Rectal smooth muscle tissue (tissue), 1 donor: ENCODE measurements at regions not wholly inside any gene's neighbourhood (a gene's known extent, or its start where the extent isn't known, plus 50 kb on each side); places are given as distances from the start of the nearest gene placed in this dataset.
"Not testable (repeated sequence)": the region's sequence is repeated elsewhere in the genome, so short reads cannot be mapped to it uniquely, and the experiment has no call there.

Source experiments
- H3K27ac ChIP-seq: one replicate; pipeline ENCODE4 v1.7.0; 2013; ENCODE audit warnings: low read depth, low read length, inconsistent platforms
- H3K27me3 ChIP-seq: one replicate; pipeline ENCODE4 v1.7.0; 2013; ENCODE audit warnings: low read length; ENCODE audit not compliant: control insufficient read depth, insufficient read depth
- H3K36me3 ChIP-seq: one replicate; pipeline ENCODE4 v1.7.0; 2013; ENCODE audit warnings: low read length; ENCODE audit not compliant: control insufficient read depth, insufficient read depth
- H3K4me1 ChIP-seq: one replicate; pipeline ENCODE4 v1.7.0; 2013; ENCODE audit warnings: low read length; ENCODE audit not compliant: control insufficient read depth, insufficient read depth
- H3K4me3 ChIP-seq: one replicate; pipeline ENCODE4 v1.7.0; 2013; ENCODE audit warnings: low read length
- H3K9ac ChIP-seq: one replicate; pipeline ENCODE4 v1.7.0; 2013; ENCODE audit warnings: low read length

GRCh38 chr6:16055852-16056251 is 73.0 kb upstream of the MYLIP start:
- Histone ChIP-seq H3K4me1 (peaks cover 4% of the 10 kb centered on the region), H3K4me3 (no peak overlapping the region), H3K36me3 (no peaks in the 10 kb centered on the region), H3K9ac (no peak overlapping the region), H3K27me3 (no peaks in the 10 kb centered on the region), H3K27ac (no peak overlapping the region)

- Histone ChIP-seq H3K27me3 (no peaks in the 10 kb centered on the region), H3K36me3 (no peaks in the 10 kb centered on the region), H3K9ac (no peak overlapping the region), H3K4me1 (no peaks in the 10 kb centered on the region), H3K4me3 (no peak overlapping the region), H3K27ac (no peak overlapping the region)
These were observed 79.7 kb upstream of the MYLIP start for GRCh38 chr6:16049168-16049567.

GRCh38 chr6:16048221-16048620 is 80.7 kb upstream of the MYLIP start:
- Histone ChIP-seq H3K9ac (no peak overlapping the region), H3K27ac (no peak overlapping the region), H3K36me3 (no peaks in the 10 kb centered on the region), H3K27me3 (no peaks in the 10 kb centered on the region), H3K4me1 (no peaks in the 10 kb centered on the region), H3K4me3 (no peak overlapping the region)

- Histone ChIP-seq H3K4me3 (no peak overlapping the region), H3K27ac (no peak overlapping the region), H3K4me1 (no peaks in the 10 kb centered on the region), H3K36me3 (no peaks in the 10 kb centered on the region), H3K9ac (no peak overlapping the region), H3K27me3 (no peaks in the 10 kb centered on the region)
These were observed 81.4 kb upstream of the MYLIP start for GRCh38 chr6:16047435-16047990.

- Histone ChIP-seq H3K36me3 (no peaks in the 10 kb centered on the region), H3K4me1 (no peaks in the 10 kb centered on the region), H3K4me3 (no peak overlapping the region)
These were observed 83.6 kb upstream of the MYLIP start for GRCh38 chr6:16045238-16045637.

GRCh38 chr6:16044211-16044643 is 84.7 kb upstream of the MYLIP start:
- H3K36me3 ChIP-seq, result no peaks in the 10 kb centered on the region
- H3K4me3 ChIP-seq, result no peak overlapping the region

More at GRCh38 chr6:16045238-16045637, 83.6 kb upstream of the MYLIP start:
- Histone ChIP-seq H3K27ac (no peak overlapping the region), H3K9ac (no peak overlapping the region), H3K27me3 (no peaks in the 10 kb centered on the region)

GRCh38 chr6:16043171-16044135 is 85.4 kb upstream of the MYLIP start:
- Histone ChIP-seq H3K4me3 (no peak overlapping the region), H3K9ac (no peak overlapping the region), H3K27ac (no peak overlapping the region), H3K4me1 (no peaks in the 10 kb centered on the region), H3K27me3 (no peaks in the 10 kb centered on the region), H3K36me3 (no peaks in the 10 kb centered on the region)

More at GRCh38 chr6:16044211-16044643, 84.7 kb upstream of the MYLIP start:
- Histone ChIP-seq H3K4me1 (no peaks in the 10 kb centered on the region), H3K27ac (no peak overlapping the region), H3K9ac (no peak overlapping the region), H3K27me3 (no peaks in the 10 kb centered on the region)

GRCh38 chr6:16042751-16043150 is 86.1 kb upstream of the MYLIP start:
- Histone ChIP-seq H3K9ac (no peak overlapping the region), H3K4me3 (no peak overlapping the region), H3K36me3 (no peaks in the 10 kb centered on the region), H3K27ac (no peak overlapping the region), H3K27me3 (no peaks in the 10 kb centered on the region), H3K4me1 (no peaks in the 10 kb centered on the region)

GRCh38 chr6:16041327-16041726 is 87.6 kb upstream of the MYLIP start:
- Histone ChIP-seq H3K27me3 (no peaks in the 10 kb centered on the region), H3K9ac (no peak overlapping the region), H3K4me1 (no peaks in the 10 kb centered on the region), H3K4me3 (no peak overlapping the region), H3K36me3 (no peaks in the 10 kb centered on the region), H3K27ac (no peak overlapping the region)

- H3K9ac ChIP-seq, result no peak overlapping the region
- no peak overlapping the region for H3K4me3 ChIP-seq
- H3K4me1 ChIP-seq, result no peaks in the 10 kb centered on the region
- H3K36me3 ChIP-seq, result no peaks in the 10 kb centered on the region
- H3K27ac ChIP-seq, result no peak overlapping the region
- H3K27me3 ChIP-seq, result no peaks in the 10 kb centered on the region
These were observed 88.3 kb upstream of the MYLIP start for GRCh38 chr6:16040628-16040974.

- H3K9ac ChIP-seq, H3K4me1 ChIP-seq: not testable (repeated sequence)
These were observed 88.8 kb upstream of the MYLIP start for GRCh38 chr6:16039892-16040627.

GRCh38 chr6:16038938-16039337 is 89.9 kb upstream of the MYLIP start:
- Histone ChIP-seq H3K36me3 (no peaks in the 10 kb centered on the region), H3K9ac (no peak overlapping the region), H3K4me1 (no peaks in the 10 kb centered on the region), H3K4me3 (no peak overlapping the region), H3K27me3 (no peaks in the 10 kb centered on the region), H3K27ac (no peak overlapping the region)

More at GRCh38 chr6:16039892-16040627, 88.8 kb upstream of the MYLIP start:
- not testable (repeated sequence) for H3K4me3 ChIP-seq, H3K36me3 ChIP-seq, H3K27me3 ChIP-seq, H3K27ac ChIP-seq
